KMS-11 (cell line): ENCODE measurements at regions not wholly inside any gene's neighbourhood (a gene's known extent, or its start where the extent isn't known, plus 50 kb on each side); places are given as distances from the start of the nearest gene placed in this dataset.

Experiments used
- H2AFZ ChIP-seq: fragments of 200-600 bp; sonication (generic); 2 replicates; pipeline ENCODE4 v1.6.1; 2016; ENCODE audit warnings: antibody characterized with exemption, mixed run types, low read depth
- H3K27ac ChIP-seq: fragments of 200-600 bp; sonication (generic); 2 replicates; pipeline ENCODE4 v1.6.1; 2016; ENCODE audit warnings: mild to moderate bottlenecking, mixed run types
- H3K27me3 ChIP-seq: fragments of 200-600 bp; sonication (generic); 2 replicates; pipeline ENCODE4 v1.6.1; 2017; ENCODE audit warnings: mild to moderate bottlenecking, low read depth, mixed run types, moderate library complexity; ENCODE audit not compliant: insufficient read depth
- H3K36me3 ChIP-seq: fragments of 200-600 bp; sonication (generic); 2 replicates; pipeline ENCODE4 v1.6.1; 2017; ENCODE audit warnings: mild to moderate bottlenecking, mixed run types; ENCODE audit not compliant: insufficient read depth
- H3K4me1 ChIP-seq: fragments of 200-600 bp; sonication (generic); 2 replicates; pipeline ENCODE4 v1.6.1; 2016; ENCODE audit warnings: mild to moderate bottlenecking, low read depth, mixed run types; ENCODE audit not compliant: poor library complexity, severe bottlenecking
- H3K4me2 ChIP-seq: fragments of 200-600 bp; sonication (generic); 2 replicates; pipeline ENCODE4 v1.7.0; 2016; ENCODE audit warnings: mild to moderate bottlenecking, mixed run types
- H3K4me3 ChIP-seq: fragments of 200-600 bp; sonication (generic); IDR thresholded peaks from 2 replicates; pipeline ENCODE4 v1.6.1; 2017; ENCODE audit warnings: low read depth, low read length, mixed read lengths; ENCODE audit not compliant: insufficient read depth
- H3K79me2 ChIP-seq: fragments of 200-600 bp; sonication (generic); 2 replicates; pipeline ENCODE4 v1.6.1; 2016; ENCODE audit warnings: low read depth, mixed run types; ENCODE audit not compliant: insufficient read depth
- H3K9ac ChIP-seq: fragments of 200-600 bp; sonication (generic); 2 replicates; pipeline ENCODE4 v1.6.1; 2016; ENCODE audit warnings: mild to moderate bottlenecking, mixed run types
- H4K20me1 ChIP-seq: fragments of 200-600 bp; sonication (generic); 2 replicates; pipeline ENCODE4 v1.6.1; 2016; ENCODE audit warnings: mild to moderate bottlenecking, mixed run types; ENCODE audit not compliant: insufficient read depth
- CTCF ChIP-seq: fragments of 200-600 bp; sonication (generic); conservative IDR thresholded peaks from 2 replicates; pipeline ENCODE4 v1.6.1; 2017; ENCODE audit warnings: low read depth, mild to moderate bottlenecking, antibody characterized with exemption, low read length, moderate library complexity, mixed read lengths

GRCh38 chr10:78769526-78769925 lies 299.2 kb upstream of the ZMIZ1 start:
- H3K36me3 ChIP-seq, result no peaks in the 10 kb centered on the region
- no peak overlapping the region for H3K27ac ChIP-seq
- no peak overlapping the region for H3K4me2 ChIP-seq
- H4K20me1 ChIP-seq, result no peaks in the 10 kb centered on the region
- H3K9ac ChIP-seq, result no peak overlapping the region
- H3K79me2 ChIP-seq, result no peaks in the 10 kb centered on the region
- no peak for TF ChIP-seq CTCF
- no peak overlapping the region for H2AFZ ChIP-seq
- H3K27me3 ChIP-seq, result no peaks in the 10 kb centered on the region
- no peak overlapping the region for H3K4me3 ChIP-seq
- no peaks in the 10 kb centered on the region for H3K4me1 ChIP-seq

DNA sequence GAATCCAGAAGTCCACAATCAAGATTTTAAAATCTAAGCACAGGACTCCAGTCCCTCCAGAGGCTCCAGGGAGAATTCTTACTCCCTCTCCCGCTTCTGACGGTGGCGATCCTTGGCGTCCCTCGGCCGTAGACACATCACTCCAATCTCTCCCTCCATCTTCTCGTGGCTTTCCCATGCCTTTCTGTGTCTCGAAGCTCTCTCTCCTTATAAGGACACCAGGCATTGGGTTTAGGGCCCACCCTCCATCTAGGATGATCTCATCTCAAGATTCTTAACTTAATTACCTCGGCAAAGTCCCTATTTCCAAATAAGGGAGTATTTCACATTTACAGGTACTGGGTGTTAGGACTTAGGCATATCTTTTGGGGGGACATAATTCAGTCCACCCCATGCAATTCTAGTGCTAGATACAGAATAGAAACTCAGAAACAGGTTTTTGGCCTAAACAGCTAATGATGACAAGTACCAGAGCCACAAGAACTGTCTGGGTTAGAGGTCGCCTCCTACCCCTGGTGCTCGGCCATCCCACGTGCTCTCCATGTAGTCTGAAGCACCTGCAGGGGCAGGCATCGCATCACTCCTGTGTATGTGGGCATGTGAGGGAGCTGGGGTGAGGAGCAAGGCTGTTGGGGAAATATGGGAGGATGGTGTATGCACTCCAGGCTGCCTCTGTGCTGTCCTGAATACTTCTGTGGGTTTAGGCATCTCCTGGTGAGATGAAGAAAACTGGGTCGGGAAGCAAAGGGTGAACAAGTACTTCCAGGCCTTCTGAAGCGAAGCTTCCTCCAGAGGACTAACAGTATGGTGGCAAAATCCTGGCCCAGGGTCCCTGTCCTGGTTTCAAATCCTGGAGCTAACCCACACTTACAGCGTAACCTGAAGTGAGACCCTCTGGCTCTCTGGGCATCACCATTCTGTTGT lies 298.3 kb upstream of the ZMIZ1 start:
- no peaks in the 10 kb centered on the region for H3K27me3 ChIP-seq
- no peaks in the 10 kb centered on the region for H3K79me2 ChIP-seq

DNA sequence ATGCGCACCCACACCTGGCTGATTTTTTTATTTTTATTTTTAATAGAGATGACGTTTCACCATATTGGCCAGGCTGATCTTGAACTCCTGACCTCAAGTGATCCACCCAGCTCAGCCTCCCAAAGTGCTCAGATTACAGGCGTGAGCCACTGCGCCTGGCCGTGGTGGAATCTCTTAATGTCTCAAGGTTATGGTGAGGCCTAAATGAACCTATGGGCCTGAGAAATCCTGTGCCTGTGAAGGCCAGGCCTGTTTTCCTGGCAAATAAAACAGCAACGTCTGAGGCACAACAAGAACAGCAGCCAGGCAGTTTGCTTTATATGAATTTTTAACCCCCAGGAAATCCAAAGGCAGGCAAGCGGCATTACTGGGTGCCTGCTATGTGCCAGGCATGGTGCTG lies 297.5 kb upstream of the ZMIZ1 start:
- no peak overlapping the region for H3K9ac ChIP-seq
- no peak overlapping the region for H3K4me3 ChIP-seq
- H2AFZ ChIP-seq, result no peak overlapping the region
- H3K79me2 ChIP-seq, result no peaks in the 10 kb centered on the region
- no peaks in the 10 kb centered on the region for H3K27me3 ChIP-seq
- H4K20me1 ChIP-seq, result no peaks in the 10 kb centered on the region
- no peak for TF ChIP-seq CTCF
- no peak overlapping the region for H3K4me2 ChIP-seq
- no peaks in the 10 kb centered on the region for H3K36me3 ChIP-seq
- H3K27ac ChIP-seq, result no peak overlapping the region
- H3K4me1 ChIP-seq, result no peaks in the 10 kb centered on the region

More for the DNA sequence above, 298.3 kb upstream of the ZMIZ1 start:
- H2AFZ ChIP-seq, result no peak overlapping the region
- no peak for TF ChIP-seq CTCF
- no peaks in the 10 kb centered on the region for H3K4me1 ChIP-seq
- no peak overlapping the region for H3K9ac ChIP-seq
- H3K27ac ChIP-seq, result no peak overlapping the region
- H3K4me3 ChIP-seq, result no peak overlapping the region
- H3K4me2 ChIP-seq, result no peak overlapping the region
- no peaks in the 10 kb centered on the region for H4K20me1 ChIP-seq
- H3K36me3 ChIP-seq, result no peaks in the 10 kb centered on the region

- Histone ChIP-seq H3K4me2 (no peak overlapping the region), H4K20me1 (no peaks in the 10 kb centered on the region), H3K79me2 (no peaks in the 10 kb centered on the region), H3K9ac (no peak overlapping the region), H3K4me1 (no peaks in the 10 kb centered on the region), H3K36me3 (no peaks in the 10 kb centered on the region), H3K27ac (no peak overlapping the region), H3K27me3 (no peaks in the 10 kb centered on the region), H3K4me3 (no peak overlapping the region), H2AFZ (no peak overlapping the region)
- TF ChIP-seq CTCF, result no peak
These were observed 296.8 kb upstream of the ZMIZ1 start for GRCh38 chr10:78771808-78772455.
